Upper lobe of left lung (tissue), 4 donors: ENCODE measurements at regions not wholly inside any gene's neighbourhood (a gene's known extent, or its start where the extent isn't known, plus 50 kb on each side); places are given as distances from the start of the nearest gene placed in this dataset.

Experiments used
- CTCF ChIP-seq, 6 experiments: fragments of 450-650 bp in 4 of 6; fragments of 200-600 bp in 2 of 6; sonication (generic) in 2 of 6; IDR thresholded peaks; one replicate each; pipeline ENCODE4 v1.5.1; 2016 to 2019; ENCODE audit warnings: antibody characterized with exemption in 6 of 6
- POLR2A ChIP-seq, 4 donors: fragments of 450-650 bp; IDR thresholded peaks; one replicate each; pipeline ENCODE4 v1.5.1; 2016 to 2017; ENCODE audit warnings: antibody characterized with exemption in 4 of 4, mild to moderate bottlenecking in 2 of 4

GRCh38 chr6:169019111-169019510, 234.5 kb downstream of the THBS2 start:
- TF ChIP-seq CTCF (IDR thresholded peaks at IDR 0.05) = no peak
- no peak for TF ChIP-seq POLR2A (IDR thresholded peaks at IDR 0.05)
